ENCODE measurements at regions not wholly inside any gene's neighbourhood (a gene's known extent, or its start where the extent isn't known, plus 50 kb on each side); places are given as distances from the start of the nearest gene placed in this dataset.
"Not testable (repeated sequence)": the region's sequence is repeated elsewhere in the genome, so short reads cannot be mapped to it uniquely, and the experiment has no call there.

GRCh38 chr10:48102410-48103146 is 103.0 kb upstream of the FAM25C start:
- H3K4me1 ChIP-seq (ENCODE audit: control insufficient read depth in 3 of 3, insufficient read depth in 2 of 3, low read depth in 1 of 3, low read length in 2 of 3); H3K9me3 ChIP-seq (ENCODE audit: control insufficient read depth in 2 of 2, insufficient read depth in 1 of 2, low read depth in 1 of 2, low read length in 1 of 2); DNase-seq; H3K36me3 ChIP-seq (ENCODE audit: control insufficient read depth in 3 of 3, insufficient read depth in 2 of 3, low read depth in 1 of 3, low read length in 3 of 3); H3K4me3 ChIP-seq (ENCODE audit: low read depth in 1 of 3, low read length in 3 of 3); H3K27ac ChIP-seq (ENCODE audit: low read depth in 1 of 3, low read length in 2 of 3); H3K27me3 ChIP-seq (ENCODE audit: control insufficient read depth in 3 of 3, insufficient read depth in 3 of 3, low read length in 3 of 3); FAIRE-seq: not testable (repeated sequence)
- WGBS, 3 donors = 70 to 94% (median 82%) methylated on average over 2 to 5 of the region's 6 CpGs

DNA sequence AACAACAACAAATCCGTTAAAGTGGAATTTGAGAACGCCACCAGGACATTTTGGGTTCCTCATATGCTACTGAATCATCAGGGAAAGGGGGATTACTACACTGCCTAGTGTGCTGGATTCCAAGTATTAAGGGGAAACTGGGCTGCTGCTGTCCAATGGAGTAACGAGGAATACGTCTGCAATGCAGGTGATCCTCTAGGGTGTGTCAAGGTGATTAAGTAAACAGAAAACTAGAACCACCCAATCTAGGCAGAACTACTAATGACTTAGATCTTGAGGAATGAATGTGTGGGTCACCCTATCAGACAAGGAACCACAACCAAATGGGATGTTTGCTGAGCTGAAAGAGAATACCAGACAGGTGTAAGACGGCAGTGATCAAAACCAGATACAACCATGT is 99.3 kb upstream of the FAM25C start:
- not testable (repeated sequence) for H3K4me1 ChIP-seq (ENCODE audit: control insufficient read depth in 3 of 3, insufficient read depth in 2 of 3, low read depth in 1 of 3, low read length in 2 of 3); H3K27me3 ChIP-seq (ENCODE audit: control insufficient read depth in 3 of 3, insufficient read depth in 3 of 3, low read length in 3 of 3); H3K4me3 ChIP-seq (ENCODE audit: low read depth in 1 of 3, low read length in 3 of 3); H3K36me3 ChIP-seq (ENCODE audit: control insufficient read depth in 3 of 3, insufficient read depth in 2 of 3, low read depth in 1 of 3, low read length in 3 of 3); DNase-seq; H3K9me3 ChIP-seq (ENCODE audit: control insufficient read depth in 2 of 2, insufficient read depth in 1 of 2, low read depth in 1 of 2, low read length in 1 of 2); FAIRE-seq; H3K27ac ChIP-seq (ENCODE audit: low read depth in 1 of 3, low read length in 2 of 3)
- 13 to 67% (median 30%) methylated on average over 3 of the region's 5 CpGs for WGBS, 3 donors

DNA sequence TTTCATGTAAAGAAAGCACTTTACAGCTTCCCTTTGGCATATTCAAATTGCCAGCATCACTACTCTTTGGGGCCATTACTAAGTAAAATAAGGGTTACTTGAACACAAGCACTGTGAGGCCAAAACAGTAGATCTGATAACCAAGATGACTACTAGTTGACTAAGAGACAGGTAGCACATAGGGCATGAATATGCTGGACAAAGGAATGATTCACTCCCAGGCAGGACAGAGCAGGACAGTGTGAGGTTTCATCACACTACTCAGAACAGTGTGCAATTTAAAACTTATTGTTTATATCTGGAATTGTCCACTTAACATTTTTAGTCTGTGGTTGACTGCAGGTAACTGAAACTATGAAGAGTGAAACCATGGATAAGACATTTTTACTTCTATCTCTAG is 91.1 kb upstream of the FAM25C start:
- not testable (repeated sequence) for H3K4me1 ChIP-seq (ENCODE audit: control insufficient read depth in 3 of 3, insufficient read depth in 2 of 3, low read depth in 1 of 3, low read length in 2 of 3); H3K27me3 ChIP-seq (ENCODE audit: control insufficient read depth in 3 of 3, insufficient read depth in 3 of 3, low read length in 3 of 3); H3K36me3 ChIP-seq (ENCODE audit: control insufficient read depth in 3 of 3, insufficient read depth in 2 of 3, low read depth in 1 of 3, low read length in 3 of 3); H3K9me3 ChIP-seq (ENCODE audit: control insufficient read depth in 2 of 2, insufficient read depth in 1 of 2, low read depth in 1 of 2, low read length in 1 of 2); DNase-seq; H3K27ac ChIP-seq (ENCODE audit: low read depth in 1 of 3, low read length in 2 of 3); H3K4me3 ChIP-seq (ENCODE audit: low read depth in 1 of 3, low read length in 3 of 3)
- peak; percentile 57 for FAIRE-seq

GRCh38 chr10:48088087-48088486 is 88.5 kb upstream of the FAM25C start:
- not testable (repeated sequence) for DNase-seq; H3K9me3 ChIP-seq (ENCODE audit: control insufficient read depth in 2 of 2, insufficient read depth in 1 of 2, low read depth in 1 of 2, low read length in 1 of 2); H3K27ac ChIP-seq (ENCODE audit: low read depth in 1 of 3, low read length in 2 of 3); FAIRE-seq; H3K4me1 ChIP-seq (ENCODE audit: control insufficient read depth in 3 of 3, insufficient read depth in 2 of 3, low read depth in 1 of 3, low read length in 2 of 3); H3K36me3 ChIP-seq (ENCODE audit: control insufficient read depth in 3 of 3, insufficient read depth in 2 of 3, low read depth in 1 of 3, low read length in 3 of 3); H3K4me3 ChIP-seq (ENCODE audit: low read depth in 1 of 3, low read length in 3 of 3); H3K27me3 ChIP-seq (ENCODE audit: control insufficient read depth in 3 of 3, insufficient read depth in 3 of 3, low read length in 3 of 3)
- WGBS, 3 donors = 95 to 100% (median 100%) methylated on average over 1 of the region's 1 CpG

DNA sequence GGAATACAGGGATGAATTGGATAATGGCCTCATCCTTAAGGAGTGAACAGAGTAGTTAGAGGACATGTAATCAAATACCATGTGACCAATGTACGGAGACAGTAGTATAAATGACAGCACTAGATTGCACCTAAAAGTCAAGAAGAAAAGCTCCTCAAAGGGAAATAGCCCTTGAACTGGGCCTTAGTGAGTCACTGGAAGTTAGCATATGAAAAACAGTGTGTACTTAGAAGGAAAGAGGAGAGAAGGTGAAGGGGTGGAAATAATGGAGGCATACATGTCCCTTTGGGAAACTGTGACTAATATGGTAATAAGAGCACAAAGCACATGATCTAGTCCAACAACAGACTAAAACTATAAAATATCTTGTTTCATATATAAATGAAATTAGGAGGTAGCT is 84.9 kb upstream of the FAM25C start:
- peak; percentile 10 for FAIRE-seq
- no CpG with 5 or more reads among the region's 1 CpG for WGBS, 3 donors
- H3K9me3 ChIP-seq (ENCODE audit: control insufficient read depth in 2 of 2, insufficient read depth in 1 of 2, low read depth in 1 of 2, low read length in 1 of 2) = not testable (repeated sequence)

DNA sequence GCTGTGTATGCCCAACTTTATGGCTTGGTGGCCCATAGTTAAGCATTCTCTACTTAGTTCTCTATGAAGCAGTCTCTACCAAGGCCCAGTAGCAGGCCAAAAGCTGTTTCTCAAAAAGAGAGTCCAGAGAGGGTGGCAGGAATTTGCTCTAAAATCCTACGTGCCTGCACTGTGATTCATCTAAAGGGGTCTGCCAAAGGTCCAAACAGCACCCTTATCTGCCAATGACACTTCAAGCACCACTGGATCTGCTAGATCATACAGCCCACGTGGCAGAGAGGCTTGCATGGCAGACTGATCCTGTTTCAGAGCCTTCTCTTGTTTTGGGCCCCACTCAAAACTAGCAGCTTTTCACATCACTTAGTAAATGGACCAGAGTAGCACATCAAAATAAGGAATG is 71.6 kb upstream of the FAM25C start:
- FAIRE-seq; H3K4me1 ChIP-seq (ENCODE audit: control insufficient read depth in 3 of 3, insufficient read depth in 2 of 3, low read depth in 1 of 3, low read length in 2 of 3): not testable (repeated sequence)
- WGBS, 3 donors = no CpG with 5 or more reads among the region's 2 CpGs

More for the DNA sequence above, 84.9 kb upstream of the FAM25C start:
- not testable (repeated sequence) for H3K27ac ChIP-seq (ENCODE audit: low read depth in 1 of 3, low read length in 2 of 3); DNase-seq; H3K4me1 ChIP-seq (ENCODE audit: control insufficient read depth in 3 of 3, insufficient read depth in 2 of 3, low read depth in 1 of 3, low read length in 2 of 3); H3K4me3 ChIP-seq (ENCODE audit: low read depth in 1 of 3, low read length in 3 of 3); H3K27me3 ChIP-seq (ENCODE audit: control insufficient read depth in 3 of 3, insufficient read depth in 3 of 3, low read length in 3 of 3); H3K36me3 ChIP-seq (ENCODE audit: control insufficient read depth in 3 of 3, insufficient read depth in 2 of 3, low read depth in 1 of 3, low read length in 3 of 3)

GRCh38 chr10:48063944-48064625 is 64.5 kb upstream of the FAM25C start:
- not testable (repeated sequence) for H3K4me1 ChIP-seq (ENCODE audit: control insufficient read depth in 3 of 3, insufficient read depth in 2 of 3, low read depth in 1 of 3, low read length in 2 of 3); H3K36me3 ChIP-seq (ENCODE audit: control insufficient read depth in 3 of 3, insufficient read depth in 2 of 3, low read depth in 1 of 3, low read length in 3 of 3); H3K4me3 ChIP-seq (ENCODE audit: low read depth in 1 of 3, low read length in 3 of 3); H3K9me3 ChIP-seq (ENCODE audit: control insufficient read depth in 2 of 2, insufficient read depth in 1 of 2, low read depth in 1 of 2, low read length in 1 of 2); H3K27me3 ChIP-seq (ENCODE audit: control insufficient read depth in 3 of 3, insufficient read depth in 3 of 3, low read length in 3 of 3); DNase-seq; H3K27ac ChIP-seq (ENCODE audit: low read depth in 1 of 3, low read length in 2 of 3)
- no CpG with 5 or more reads among the region's 10 CpGs for WGBS, 3 donors
- FAIRE-seq = peak; percentile 65

More for the DNA sequence above, 71.6 kb upstream of the FAM25C start:
- H3K27ac ChIP-seq (ENCODE audit: low read depth in 1 of 3, low read length in 2 of 3); DNase-seq; H3K4me3 ChIP-seq (ENCODE audit: low read depth in 1 of 3, low read length in 3 of 3); H3K9me3 ChIP-seq (ENCODE audit: control insufficient read depth in 2 of 2, insufficient read depth in 1 of 2, low read depth in 1 of 2, low read length in 1 of 2); H3K27me3 ChIP-seq (ENCODE audit: control insufficient read depth in 3 of 3, insufficient read depth in 3 of 3, low read length in 3 of 3); H3K36me3 ChIP-seq (ENCODE audit: control insufficient read depth in 3 of 3, insufficient read depth in 2 of 3, low read depth in 1 of 3, low read length in 3 of 3): not testable (repeated sequence)

- 75 to 94% (median 81%) methylated on average over 2 to 3 of the region's 3 CpGs for WGBS, 3 donors
- not testable (repeated sequence) for H3K4me3 ChIP-seq (ENCODE audit: low read depth in 1 of 3, low read length in 3 of 3); H3K9me3 ChIP-seq (ENCODE audit: control insufficient read depth in 2 of 2, insufficient read depth in 1 of 2, low read depth in 1 of 2, low read length in 1 of 2); H3K36me3 ChIP-seq (ENCODE audit: control insufficient read depth in 3 of 3, insufficient read depth in 2 of 3, low read depth in 1 of 3, low read length in 3 of 3); DNase-seq; H3K27me3 ChIP-seq (ENCODE audit: control insufficient read depth in 3 of 3, insufficient read depth in 3 of 3, low read length in 3 of 3); H3K4me1 ChIP-seq (ENCODE audit: control insufficient read depth in 3 of 3, insufficient read depth in 2 of 3, low read depth in 1 of 3, low read length in 2 of 3); H3K27ac ChIP-seq (ENCODE audit: low read depth in 1 of 3, low read length in 2 of 3); FAIRE-seq
Measured at GRCh38 chr10:48055395-48055794, 55.8 kb upstream of the FAM25C start.
